ENCODE measurements at regions not wholly inside any gene's neighbourhood (a gene's known extent, or its start where the extent isn't known, plus 50 kb on each side); places are given as distances from the start of the nearest gene placed in this dataset.

- Mint-ChIP-seq H3K4me1 (no peaks in the 10 kb centered on the region), H3K9me3 (peaks cover 19% of the 10 kb centered on the region), H3K27ac (no peak overlapping the region), H3K36me3 (ENCODE audit: low read depth) (no peaks in the 10 kb centered on the region), H3K27me3 (ENCODE audit: low read depth, poor library complexity) (no peaks in the 10 kb centered on the region), H3K4me3 (no peak overlapping the region)
- no peak for TF ChIP-seq CTCF (IDR thresholded peaks at IDR 0.05)
- DNase-seq: no peak
These were observed 60.2 kb downstream of the MAGEB16 start for GRCh38 chrX:35858361-35858760.

- Mint-ChIP-seq H3K27ac (no peak overlapping the region), H3K9me3 (peaks cover 18% of the 10 kb centered on the region), H3K36me3 (ENCODE audit: low read depth) (no peaks in the 10 kb centered on the region), H3K27me3 (ENCODE audit: low read depth, poor library complexity) (no peaks in the 10 kb centered on the region), H3K4me3 (no peak overlapping the region), H3K4me1 (no peaks in the 10 kb centered on the region)
- no peak for DNase-seq
- TF ChIP-seq CTCF (IDR thresholded peaks at IDR 0.05): no peak
These were observed 60.6 kb upstream of the CFAP47 start for GRCh38 chrX:35858906-35859305.

- no peak overlapping the region for H3K27ac Mint-ChIP-seq
- no peak for DNase-seq
- no peak overlapping the region for H3K4me3 Mint-ChIP-seq
- no peak for TF ChIP-seq CTCF (IDR thresholded peaks at IDR 0.05)
- H3K4me1 Mint-ChIP-seq: no peaks in the 10 kb centered on the region
- H3K9me3 Mint-ChIP-seq: peaks cover 51% of the 10 kb centered on the region
- H3K36me3 Mint-ChIP-seq (ENCODE audit: low read depth): no peaks in the 10 kb centered on the region
- peaks cover 3% of the 10 kb centered on the region for H3K27me3 Mint-ChIP-seq (ENCODE audit: low read depth, poor library complexity)
These were observed 51.0 kb upstream of the CFAP47 start for GRCh38 chrX:35868501-35868900.

All from nephron progenitor cell (in vitro differentiated cells).